Naive thymus-derived CD4-positive, alpha-beta T cell (primary cell): ENCODE measurements at regions not wholly inside any gene's neighbourhood (a gene's known extent, or its start where the extent isn't known, plus 50 kb on each side); places are given as distances from the start of the nearest gene placed in this dataset.
"Not testable (repeated sequence)": the region's sequence is repeated elsewhere in the genome, so short reads cannot be mapped to it uniquely, and the experiment has no call there.

ENCODE experiments used
- ATAC-seq: fragments of 150-1000 bp; cut with Tn5 transposase; 2 replicates; pipeline ENCODE4 v1.10.0; 2021; ENCODE audit warnings: mild to moderate bottlenecking, moderate library complexity
- CTCF ChIA-PET: fragments of 350-600 bp; sonication (Branson Sonifier 250); formaldehyde crosslinking; loops from one replicate; lab custom pipeline; 2021; ENCODE audit warnings: antibody characterized with exemption; lab: Charles Lee
- POLR2A ChIA-PET: fragments of 350-600 bp; sonication (Branson Sonifier 250); formaldehyde crosslinking; loops from one replicate; lab custom pipeline; 2021; ENCODE audit warnings: antibody characterized with exemption, inconsistent platforms; lab: Charles Lee
- DNase-seq, 9 donors: peaks; one replicate each; pipeline versions ENCODE4 v3.0.0 to v3.0.0-alpha.2; 2020 to 2022; ENCODE audit warnings: mixed read lengths in 1 of 9
- H3K27ac ChIP-seq: one replicate; pipeline ENCODE4 v1.7.0; 2013; ENCODE audit warnings: mild to moderate bottlenecking, low read depth, low read length, moderate library complexity
- H3K27me3 ChIP-seq, 2 donors: one replicate each; pipeline ENCODE4 v1.7.0; 2013; ENCODE audit warnings: low read length in 2 of 2, mild to moderate bottlenecking in 2 of 2, moderate library complexity in 2 of 2; ENCODE audit not compliant: control insufficient read depth in 2 of 2, insufficient read depth in 2 of 2
- H3K36me3 ChIP-seq, 3 experiments: 1 replicate in 2 of 3; 2 replicates in 1 of 3; pipeline ENCODE4 v1.7.0; 2013; ENCODE audit warnings: low read length in 3 of 3, mild to moderate bottlenecking in 3 of 3, moderate library complexity in 1 of 3; ENCODE audit not compliant: insufficient read depth in 3 of 3, control insufficient read depth in 2 of 3
- H3K4me1 ChIP-seq, 2 donors: one replicate each; pipeline ENCODE4 v1.7.0; 2013; ENCODE audit warnings: low read length in 2 of 2, mild to moderate bottlenecking in 2 of 2, moderate library complexity in 1 of 2; ENCODE audit not compliant: control insufficient read depth in 2 of 2, insufficient read depth in 2 of 2
- H3K4me3 ChIP-seq: 2 replicates; pipeline ENCODE4 v1.7.0; 2013; ENCODE audit warnings: mild to moderate bottlenecking, low read length
- H3K9me3 ChIP-seq, 3 experiments: 1 replicate in 2 of 3; 2 replicates in 1 of 3; pipeline ENCODE4 v1.7.0; 2013; ENCODE audit warnings: low read length in 3 of 3; ENCODE audit not compliant: control insufficient read depth in 2 of 3
- H3K27ac Mint-ChIP-seq, 9 donors: one replicate each; pipeline ENCODE4 v1.8.0; 2020 to 2022; ENCODE audit warnings: mixed read lengths in 9 of 9, mild to moderate bottlenecking in 8 of 9, moderate library complexity in 5 of 9, inconsistent platforms in 2 of 9
- H3K27me3 Mint-ChIP-seq, 5 donors: one replicate each; pipeline ENCODE4 v1.8.0; 2021 to 2022; ENCODE audit warnings: mixed read lengths in 5 of 5, mild to moderate bottlenecking in 1 of 5
- H3K36me3 Mint-ChIP-seq, 5 donors: one replicate each; pipeline ENCODE4 v1.8.0; 2020 to 2022; ENCODE audit warnings: mixed read lengths in 5 of 5, mild to moderate bottlenecking in 3 of 5, inconsistent platforms in 1 of 5
- H3K4me1 Mint-ChIP-seq, 7 donors: one replicate each; pipeline ENCODE4 v1.8.0; 2020 to 2022; ENCODE audit warnings: mixed read lengths in 7 of 7, mild to moderate bottlenecking in 3 of 7, inconsistent platforms in 1 of 7
- H3K4me3 Mint-ChIP-seq, 10 donors: one replicate each; pipeline ENCODE4 v1.8.0; 2020 to 2022; ENCODE audit warnings: mild to moderate bottlenecking in 10 of 10, mixed read lengths in 10 of 10, moderate library complexity in 6 of 10, inconsistent platforms in 2 of 10
- H3K9me3 Mint-ChIP-seq, 11 donors: one replicate each; pipeline ENCODE4 v1.8.0; 2020 to 2022; ENCODE audit warnings: mixed read lengths in 11 of 11, mild to moderate bottlenecking in 4 of 11, inconsistent platforms in 1 of 11, moderate library complexity in 1 of 11
- intact Hi-C, 2 donors: fragments of 100-400 bp; cut with micrococcal nuclease; formaldehyde crosslinking; loops; one replicate each; pipeline ENCODE4 v1.15.1; 2023

GRCh38 chr20:54995011-54995410 lies 519.6 kb downstream of the DOK5 start:
- Mint-ChIP-seq H3K36me3 (no peaks in the 10 kb centered on the region), H3K4me3 (no peak overlapping the region), H3K4me1 (no peaks in the 10 kb centered on the region), H3K9me3 (peaks cover 0 to 7% (median 1%) of the 10 kb centered on the region in 11 donors), H3K27me3 (peaks cover 0 to 5% (median 4%) of the 10 kb centered on the region in 5 donors), H3K27ac (no peak overlapping the region)
- no peaks in the 10 kb centered on the region for H3K27me3 ChIP-seq
- no peak overlapping the region for H3K4me3 ChIP-seq
- intact Hi-C loops, result no loop called here
- no peaks in the 10 kb centered on the region for H3K36me3 ChIP-seq
- ChIA-PET CTCF (no interaction called here), POLR2A (no interaction called here)
- H3K27ac ChIP-seq, result no peak overlapping the region
- no peaks in the 10 kb centered on the region for H3K4me1 ChIP-seq
- no peak for DNase-seq
- H3K9me3 ChIP-seq, result no peaks in the 10 kb centered on the region
- no peak for ATAC-seq

DNA sequence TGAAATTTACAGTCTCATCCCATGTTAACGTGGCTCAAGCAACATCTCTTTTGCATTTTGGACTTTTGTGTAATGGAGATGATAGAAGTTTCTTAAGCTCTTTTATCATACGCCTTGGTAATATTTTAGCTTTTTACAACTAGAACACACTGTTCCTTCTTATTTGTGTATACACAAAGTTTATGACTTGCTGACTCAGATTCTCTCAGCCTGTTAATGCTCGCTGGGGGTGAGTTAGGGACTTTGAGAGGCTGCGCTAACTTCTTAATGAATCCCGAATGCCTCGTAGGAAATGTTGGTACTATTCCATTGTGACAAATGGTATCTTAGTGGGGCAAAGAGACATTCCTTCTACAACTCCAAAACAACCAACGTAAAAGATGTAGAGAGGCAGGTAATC lies 509.7 kb downstream of the DOK5 start:
- intact Hi-C loops, result no loop called here
- POLR2A ChIA-PET, result no interaction called here
- ATAC-seq, result no peak
- H3K27ac ChIP-seq, result no peak overlapping the region
- Mint-ChIP-seq H3K36me3 (no peaks in the 10 kb centered on the region), H3K9me3 (peaks cover 0 to 7% (median 0%) of the 10 kb centered on the region in 11 donors), H3K27ac (no peak overlapping the region), H3K4me1 (no peaks in the 10 kb centered on the region), H3K4me3 (no peak overlapping the region), H3K27me3 (peaks cover 0 to 4% (median 0%) of the 10 kb centered on the region in 5 donors)
- CTCF ChIA-PET, result no interaction called here
- no peaks in the 10 kb centered on the region for H3K4me1 ChIP-seq
- H3K27me3 ChIP-seq, result no peaks in the 10 kb centered on the region
- H3K9me3 ChIP-seq, result no peaks in the 10 kb centered on the region
- no peak overlapping the region for H3K4me3 ChIP-seq
- H3K36me3 ChIP-seq, result no peaks in the 10 kb centered on the region
- DNase-seq, result no peak

DNA sequence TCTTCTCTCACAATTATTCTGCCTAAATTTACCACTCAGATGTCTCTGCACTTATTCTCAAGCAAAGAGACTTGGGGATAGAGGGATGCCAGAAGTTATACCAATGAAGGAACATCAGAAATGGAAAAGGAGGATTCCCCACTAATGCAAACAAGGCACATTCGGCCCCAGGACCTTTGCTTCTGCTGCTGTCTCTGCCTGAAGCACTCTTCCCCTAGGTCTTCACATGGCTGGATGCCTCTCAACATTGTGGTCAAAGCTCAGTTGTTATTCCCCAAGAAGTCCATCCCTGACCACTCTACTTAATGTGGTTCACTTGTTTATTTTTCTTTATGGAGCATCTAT lies 508.7 kb downstream of the DOK5 start:
- no peak for DNase-seq
- ATAC-seq, result no peak
- Histone ChIP-seq H3K4me3 (no peak overlapping the region), H3K4me1 (no peaks in the 10 kb centered on the region), H3K9me3 (no peaks in the 10 kb centered on the region), H3K27me3 (no peaks in the 10 kb centered on the region), H3K36me3 (no peaks in the 10 kb centered on the region), H3K27ac (no peak overlapping the region)
- no peak overlapping the region for H3K4me3 Mint-ChIP-seq
- no peaks in the 10 kb centered on the region for H3K36me3 Mint-ChIP-seq
- intact Hi-C loops, result no loop called here
- ChIA-PET POLR2A (no interaction called here), CTCF (no interaction called here)
- no peaks in the 10 kb centered on the region for H3K4me1 Mint-ChIP-seq
- H3K9me3 Mint-ChIP-seq, result peaks cover 0 to 5% (median 0%) of the 10 kb centered on the region in 11 donors
- peaks cover 0 to 4% (median 0%) of the 10 kb centered on the region in 5 donors for H3K27me3 Mint-ChIP-seq
- no peak overlapping the region for H3K27ac Mint-ChIP-seq

DNA sequence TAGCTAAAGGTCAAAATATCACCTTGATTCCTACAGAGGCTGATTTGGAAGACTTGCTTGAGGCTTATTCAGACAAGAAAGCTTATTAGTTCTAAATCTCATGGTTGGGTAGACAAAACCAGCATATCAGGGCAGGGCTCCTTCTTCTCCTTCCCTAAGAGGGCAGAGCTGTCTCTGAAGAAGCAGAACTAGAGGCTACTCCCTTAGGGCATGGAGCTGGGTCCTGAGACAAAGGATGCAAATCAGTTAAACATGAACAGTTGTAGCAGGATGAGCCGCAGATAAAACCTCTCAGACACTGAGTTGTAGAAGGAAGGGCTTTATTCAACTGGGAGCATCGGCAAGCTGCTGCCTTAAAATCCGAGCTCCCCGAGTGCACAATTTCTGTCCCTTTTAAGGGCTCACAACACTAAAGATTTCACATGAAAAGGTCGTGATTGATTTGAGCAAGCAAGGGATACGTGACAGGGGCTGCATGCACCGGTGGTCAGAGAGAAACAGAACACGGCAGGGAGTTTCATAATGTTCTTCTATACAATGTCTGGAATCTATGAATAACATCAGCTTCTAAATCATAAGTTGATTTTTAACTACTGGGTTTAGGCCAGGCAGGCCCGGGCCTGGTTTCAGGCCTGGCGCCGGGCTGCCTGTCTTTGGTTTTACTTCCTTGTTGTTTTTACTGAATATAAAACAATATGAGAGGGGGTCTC lies 508.2 kb downstream of the DOK5 start:
- H3K27me3 ChIP-seq, H3K36me3 ChIP-seq, ATAC-seq, H3K27ac Mint-ChIP-seq, H3K4me1 ChIP-seq, H3K4me1 Mint-ChIP-seq, H3K36me3 Mint-ChIP-seq, H3K4me3 ChIP-seq, intact Hi-C loops, CTCF ChIA-PET, H3K4me3 Mint-ChIP-seq, H3K27ac ChIP-seq, H3K27me3 Mint-ChIP-seq, H3K9me3 Mint-ChIP-seq, POLR2A ChIA-PET, H3K9me3 ChIP-seq, DNase-seq: not testable (repeated sequence)

GRCh38 chr20:54981175-54981574 lies 505.8 kb downstream of the DOK5 start:
- Histone ChIP-seq H3K9me3 (no peaks in the 10 kb centered on the region), H3K4me3 (no peak overlapping the region), H3K27me3 (no peaks in the 10 kb centered on the region), H3K36me3 (no peaks in the 10 kb centered on the region), H3K27ac (no peak overlapping the region), H3K4me1 (no peaks in the 10 kb centered on the region)
- intact Hi-C loops, result no loop called here
- ATAC-seq, result no peak
- Mint-ChIP-seq H3K27ac (no peak overlapping the region), H3K9me3 (peaks cover 0 to 5% (median 0%) of the 10 kb centered on the region in 11 donors), H3K4me1 (no peaks in the 10 kb centered on the region), H3K27me3 (peaks cover 0 to 4% (median 0%) of the 10 kb centered on the region in 5 donors), H3K36me3 (no peaks in the 10 kb centered on the region), H3K4me3 (no peak overlapping the region)
- ChIA-PET POLR2A (no interaction called here), CTCF (no interaction called here)
- DNase-seq, result no peak

GRCh38 chr20:54980103-54980960 lies 504.9 kb downstream of the DOK5 start:
- Mint-ChIP-seq H3K4me1 (no peaks in the 10 kb centered on the region), H3K9me3 (peaks cover 0 to 5% (median 0%) of the 10 kb centered on the region in 11 donors), H3K27me3 (peaks cover 0 to 4% (median 0%) of the 10 kb centered on the region in 5 donors), H3K27ac (no peak overlapping the region), H3K36me3 (no peaks in the 10 kb centered on the region), H3K4me3 (no peak overlapping the region)
- no peaks in the 10 kb centered on the region for H3K4me1 ChIP-seq
- H3K27me3 ChIP-seq, result no peaks in the 10 kb centered on the region
- ChIA-PET POLR2A (no interaction called here), CTCF (no interaction called here)
- ATAC-seq (no peak), DNase-seq (no peak)
- H3K4me3 ChIP-seq, result no peak overlapping the region
- H3K9me3 ChIP-seq, result no peaks in the 10 kb centered on the region
- intact Hi-C loops, result no loop called here
- no peak overlapping the region for H3K27ac ChIP-seq
- no peaks in the 10 kb centered on the region for H3K36me3 ChIP-seq

GRCh38 chr20:54950304-54950703 lies 474.9 kb downstream of the DOK5 start:
- Histone ChIP-seq H3K27ac (no peak overlapping the region), H3K4me3 (no peak overlapping the region), H3K4me1 (no peaks in the 10 kb centered on the region), H3K36me3 (no peaks in the 10 kb centered on the region), H3K27me3 (no peaks in the 10 kb centered on the region), H3K9me3 (no peaks in the 10 kb centered on the region)
- no peak overlapping the region for H3K27ac Mint-ChIP-seq
- H3K27me3 Mint-ChIP-seq, result no peaks in the 10 kb centered on the region
- DNase-seq (no peak), ATAC-seq (no peak)
- ChIA-PET CTCF (no interaction called here), POLR2A (no interaction called here)
- no peaks in the 10 kb centered on the region for H3K4me1 Mint-ChIP-seq
- no peak overlapping the region for H3K4me3 Mint-ChIP-seq
- H3K36me3 Mint-ChIP-seq, result no peaks in the 10 kb centered on the region
- H3K9me3 Mint-ChIP-seq, result peaks cover 0 to 11% (median 0%) of the 10 kb centered on the region in 11 donors
- intact Hi-C loops, result no loop called here
